ENCODE measurements at regions not wholly inside any gene's neighbourhood (a gene's known extent, or its start where the extent isn't known, plus 50 kb on each side); places are given as distances from the start of the nearest gene placed in this dataset.

GRCh38 chr11:15497366-15497765, 382.6 kb downstream of the INSC start:
- in situ Hi-C loops (cut with MboI; ENCODE audit: low pct_unique_long_range_greater_than_20kb, low sequenced_read_pairs, unreplicated experiment) = no loop called here
- no peak for DNase-seq (ENCODE audit: low spot score)

DNA sequence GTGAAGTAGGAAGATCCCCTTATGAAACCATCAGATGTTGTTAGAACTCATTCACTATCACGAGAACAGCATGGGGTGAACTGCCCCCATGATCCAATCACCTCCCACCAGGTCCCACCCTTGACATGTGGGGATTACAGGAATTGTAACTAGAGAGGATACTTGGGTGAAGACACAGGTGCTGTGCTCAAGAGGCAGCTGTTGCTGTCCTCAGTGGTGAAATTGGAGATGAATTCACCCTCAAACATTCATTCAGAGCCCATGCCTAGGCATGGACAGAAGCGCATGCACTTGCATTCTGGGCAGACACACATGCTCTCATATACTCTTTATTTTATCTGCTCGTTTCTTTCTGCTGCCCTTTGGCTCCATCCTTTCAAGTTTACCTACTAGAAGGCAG, 385.0 kb downstream of the INSC start:
- TF ChIP-seq CTCF (IDR thresholded peaks at IDR 0.05; ENCODE audit: extremely low read depth, insufficient read depth, missing control alignments) = no peak
- in situ Hi-C loops (cut with MboI; ENCODE audit: low pct_unique_long_range_greater_than_20kb, low sequenced_read_pairs, unreplicated experiment) = no loop called here
- DNase-seq (ENCODE audit: low spot score) = no peak

More at GRCh38 chr11:15497366-15497765, 382.6 kb downstream of the INSC start:
- no peak for TF ChIP-seq CTCF (IDR thresholded peaks at IDR 0.05; ENCODE audit: extremely low read depth, insufficient read depth, missing control alignments)

- no peak for DNase-seq (ENCODE audit: low spot score)
- in situ Hi-C loops (cut with MboI; ENCODE audit: low pct_unique_long_range_greater_than_20kb, low sequenced_read_pairs, unreplicated experiment) = no loop called here
- no peak for TF ChIP-seq CTCF (IDR thresholded peaks at IDR 0.05; ENCODE audit: extremely low read depth, insufficient read depth, missing control alignments)
Measured at GRCh38 chr11:15500643-15501042, 385.9 kb downstream of the INSC start.

- TF ChIP-seq CTCF (IDR thresholded peaks at IDR 0.05; ENCODE audit: extremely low read depth, insufficient read depth, missing control alignments) = no peak
- no peak for DNase-seq (ENCODE audit: low spot score)
- in situ Hi-C loops (cut with MboI; ENCODE audit: low pct_unique_long_range_greater_than_20kb, low sequenced_read_pairs, unreplicated experiment) = no loop called here
Measured at GRCh38 chr11:15501566-15501965, 386.8 kb downstream of the INSC start.

DNA sequence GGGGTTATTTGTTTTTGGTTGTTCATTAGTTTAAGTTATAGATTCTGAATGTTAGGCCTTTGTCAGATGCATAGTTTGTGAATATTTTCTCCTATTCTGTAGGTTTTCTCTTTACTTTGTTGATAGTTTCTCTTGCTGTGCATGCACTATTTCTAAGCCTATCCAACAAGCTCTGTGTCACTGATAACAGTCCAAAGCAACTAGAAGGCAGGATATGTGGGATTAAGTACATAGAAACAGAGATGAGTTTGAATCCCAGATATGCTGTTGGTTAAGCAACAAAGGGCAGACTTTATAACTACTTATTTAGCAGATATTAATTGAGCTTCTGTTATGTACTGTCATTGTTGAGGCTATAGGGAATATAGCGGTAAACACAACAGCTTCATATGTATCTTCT, 390.4 kb downstream of the INSC start:
- in situ Hi-C loops (cut with MboI; ENCODE audit: low pct_unique_long_range_greater_than_20kb, low sequenced_read_pairs, unreplicated experiment) = no loop called here
- no peak for DNase-seq (ENCODE audit: low spot score)

DNA sequence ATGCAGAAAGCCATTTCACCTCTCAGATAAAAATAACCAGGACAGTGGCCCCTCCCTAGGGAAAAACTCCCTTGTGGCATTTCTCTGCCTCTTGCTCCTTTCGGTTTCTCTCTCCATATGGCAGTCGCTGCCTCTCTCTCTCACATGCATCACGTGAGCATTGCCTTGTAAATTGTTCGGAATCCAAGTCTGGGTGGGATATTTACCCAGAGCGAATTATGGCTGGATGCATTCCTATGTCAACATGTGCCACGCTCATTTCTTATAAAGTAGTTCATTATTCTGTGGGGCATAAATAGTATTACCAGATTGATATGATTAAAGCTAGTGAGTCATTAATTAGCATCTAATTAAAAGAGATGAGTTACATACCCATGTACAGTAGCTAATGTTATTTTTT, 392.9 kb downstream of the INSC start:
- TF ChIP-seq CTCF (IDR thresholded peaks at IDR 0.05; ENCODE audit: extremely low read depth, insufficient read depth, missing control alignments) = no peak
- no peak for DNase-seq (ENCODE audit: low spot score)
- in situ Hi-C loops (cut with MboI; ENCODE audit: low pct_unique_long_range_greater_than_20kb, low sequenced_read_pairs, unreplicated experiment) = no loop called here

More for the DNA sequence above, 390.4 kb downstream of the INSC start:
- no peak for TF ChIP-seq CTCF (IDR thresholded peaks at IDR 0.05; ENCODE audit: extremely low read depth, insufficient read depth, missing control alignments)

DNA sequence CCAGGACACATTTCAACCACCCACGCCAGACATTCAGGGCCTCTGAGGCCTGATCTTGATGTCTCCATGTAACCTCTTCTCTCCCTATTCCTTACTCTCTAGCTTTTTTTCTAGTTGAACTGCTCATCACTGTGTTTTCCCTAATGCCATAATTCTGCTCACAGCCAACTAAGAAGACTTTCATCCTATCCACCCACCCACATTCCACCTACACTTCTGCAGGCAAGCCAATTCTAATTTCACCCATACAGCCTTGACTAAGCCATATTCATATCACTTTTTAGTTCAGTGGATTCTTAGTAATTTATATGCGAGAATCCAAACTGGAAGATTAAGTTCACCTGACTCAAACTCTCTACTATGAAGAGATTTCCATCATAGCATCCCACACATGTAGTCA, 394.4 kb downstream of the INSC start:
- in situ Hi-C loops (cut with MboI; ENCODE audit: low pct_unique_long_range_greater_than_20kb, low sequenced_read_pairs, unreplicated experiment) = no loop called here

More for the DNA sequence above, 394.4 kb downstream of the INSC start:
- no peak for TF ChIP-seq CTCF (IDR thresholded peaks at IDR 0.05; ENCODE audit: extremely low read depth, insufficient read depth, missing control alignments)
- DNase-seq (ENCODE audit: low spot score) = no peak
